ENCODE measurements at regions not wholly inside any gene's neighbourhood (a gene's known extent, or its start where the extent isn't known, plus 50 kb on each side); places are given as distances from the start of the nearest gene placed in this dataset.

GRCh38 chr12:97300431-97300830 is 162.2 kb upstream of the RMST start:
- ChIA-PET POLR2A (no interaction called here), RAD21 (ENCODE audit: low non-redundant PET in 1 of 2, low total read pairs in 2 of 2, uncharacterized antibody in 2 of 2, unreplicated experiment in 2 of 2) (no interaction called here), CTCF (no interaction called here)
- H3K79me2 ChIP-seq (ENCODE audit: insufficient read depth, low read length), result no peaks in the 10 kb centered on the region
- H3K27me3 ChIP-seq (ENCODE audit: insufficient read depth, low read length), result peaks cover 4% of the 10 kb centered on the region; the same call in 1 of the 2 replicates
- H3K36me3 ChIP-seq (ENCODE audit: control insufficient read depth in 1 of 2, insufficient read depth in 2 of 2, low read length in 2 of 2), result no peaks in the 10 kb centered on the region
- TF ChIP-seq CBX3 (IDR thresholded peaks at IDR 0.05; ENCODE audit: low read depth), result no peak
- no peak for TF ChIP-seq ATF3 (IDR thresholded peaks at IDR 0.05)
- TF ChIP-seq ZFX (IDR thresholded peaks at IDR 0.05), result no peak
- no peak for TF ChIP-seq ZBTB33 (IDR thresholded peaks at IDR 0.05; ENCODE audit: extremely low read depth, insufficient replicate concordance, low read length)
- TF ChIP-seq POLR2AphosphoS5 (IDR thresholded peaks at IDR 0.05; ENCODE audit: low read depth, low read length), result no peak
- no peak for TF ChIP-seq EZH2phosphoT487 (IDR thresholded peaks at IDR 0.05; ENCODE audit: borderline replicate concordance)
- TF ChIP-seq SRF (IDR thresholded peaks at IDR 0.05; ENCODE audit: low read depth), result no peak
- TF ChIP-seq REST (IDR thresholded peaks at IDR 0.05; ENCODE audit: low read depth), result no peak
- no peak for TF ChIP-seq ZNF274 (IDR thresholded peaks at IDR 0.05; ENCODE audit: low read depth, low read length)
- no peak for TF ChIP-seq SP1 (IDR thresholded peaks at IDR 0.05; ENCODE audit: low read depth)
- no peak for TF ChIP-seq EGR1 (IDR thresholded peaks at IDR 0.05; ENCODE audit: low read depth)
- no peak for TF ChIP-seq SIN3A (IDR thresholded peaks at IDR 0.05; ENCODE audit: low read depth)
- TF ChIP-seq CTCF (IDR thresholded peaks at IDR 0.05 in 2 of 3, conservative IDR thresholded peaks at IDR 0.05 in 1 of 3; ENCODE audit: borderline replicate concordance in 1 of 3, insufficient read depth in 1 of 3, low read depth in 2 of 3, low read length in 2 of 3), result no peak
- TF ChIP-seq POLR2A (IDR thresholded peaks at IDR 0.05; ENCODE audit: borderline replicate concordance, extremely low read depth, insufficient read depth, insufficient read length), result no peak
- no peak for TF ChIP-seq YY1 (IDR thresholded peaks at IDR 0.05; ENCODE audit: extremely low read depth, insufficient replicate concordance, low read depth, low read length)
- no peak for TF ChIP-seq TCF7L2 (IDR thresholded peaks at IDR 0.05; ENCODE audit: borderline replicate concordance, extremely low read depth, insufficient read depth, insufficient read length)
- TF ChIP-seq CEBPB (IDR thresholded peaks at IDR 0.05; ENCODE audit: low read depth), result no peak
- TF ChIP-seq RAD21 (IDR thresholded peaks at IDR 0.05; ENCODE audit: low read depth), result no peak
- no peak for TF ChIP-seq ELF1 (IDR thresholded peaks at IDR 0.05; ENCODE audit: borderline replicate concordance, low read depth)
- TF ChIP-seq MAX (IDR thresholded peaks at IDR 0.05), result no peak
- no peaks in the 10 kb centered on the region for H3K9me3 ChIP-seq (ENCODE audit: control insufficient read depth in 1 of 2, insufficient read depth in 1 of 2, low read depth in 1 of 2, low read length in 2 of 2)
- intact Hi-C loops (cut with micrococcal nuclease), result no loop called here
- H3K9me2 ChIP-seq (ENCODE audit: insufficient read depth), result no peaks in the 10 kb centered on the region
- ATAC-seq (no peak), DNase-seq (ENCODE audit: low read depth, low spot score) (no peak)
- no peak overlapping the region for H2AFZ ChIP-seq (ENCODE audit: low read depth, low read length, poor library complexity, severe bottlenecking)
- no peak overlapping the region for H3K4me3 ChIP-seq (replicated peaks in 1 of 2; ENCODE audit: low read depth in 1 of 2, low read length in 2 of 2)
- no peaks in the 10 kb centered on the region for H3K4me1 ChIP-seq (ENCODE audit: control insufficient read depth in 1 of 2, insufficient read depth in 2 of 2, low read length in 2 of 2)
- no peak overlapping the region for H3K27ac ChIP-seq (ENCODE audit: low read depth, low read length)
- no peak overlapping the region for H3K9ac ChIP-seq (ENCODE audit: low read length)
- no TSS peak for BruUV-seq (replicated peaks)
- H4K20me1 ChIP-seq (ENCODE audit: insufficient read depth), result no peaks in the 10 kb centered on the region
- H3K4me2 ChIP-seq (ENCODE audit: low read length), result no peak overlapping the region

Data from HCT116 (cell line).